GM13976 (cell line): ENCODE measurements at regions not wholly inside any gene's neighbourhood (a gene's known extent, or its start where the extent isn't known, plus 50 kb on each side); places are given as distances from the start of the nearest gene placed in this dataset.
"Not testable (repeated sequence)": the region's sequence is repeated elsewhere in the genome, so short reads cannot be mapped to it uniquely, and the experiment has no call there.

ENCODE experiments used
- DNase-seq: peaks from one replicate; pipeline ENCODE4 v3.0.0; 2012; ENCODE audit warnings: low spot score
- CTCF ChIP-seq: IDR thresholded peaks from 2 replicates; pipeline ENCODE4 v1.5.1; 2012; ENCODE audit warnings: borderline replicate concordance, mild to moderate bottlenecking; ENCODE audit not compliant: insufficient read depth; ENCODE audit errors: extremely low read depth, missing control alignments, control extremely low read depth
- in situ Hi-C: fragments of 300-500 bp; cut with MboI; formaldehyde crosslinking; loops from one replicate; pipeline ENCODE4 v1.12.0; 2022; ENCODE audit warnings: low sequenced_read_pairs, mixed read lengths, inconsistent platforms; ENCODE audit not compliant: unreplicated experiment

- in situ Hi-C loops = no loop called here
- DNase-seq = no peak
- no peak for TF ChIP-seq CTCF
These were observed 1093.3 kb upstream of the CDH8 start for GRCh38 chr16:63129411-63130125.

DNA sequence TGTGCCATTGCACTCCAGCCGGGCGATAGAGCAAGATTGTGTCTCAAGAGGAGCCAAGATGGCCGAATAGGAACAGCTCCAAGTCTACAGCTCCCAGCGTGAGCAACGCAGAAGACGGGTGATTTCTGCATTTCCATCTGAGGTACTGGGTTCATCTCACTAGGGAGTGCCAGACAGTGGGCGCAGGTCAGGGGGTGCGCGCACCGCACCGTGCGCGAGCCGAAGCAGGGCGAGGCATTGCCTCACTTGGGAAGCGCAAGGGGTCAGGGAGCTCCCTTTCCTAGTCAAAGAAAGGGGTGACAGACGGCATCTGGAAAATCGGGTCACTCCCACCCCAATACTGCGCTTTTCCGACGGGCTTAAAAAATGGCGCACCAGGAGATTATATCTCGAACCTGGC is 1083.7 kb upstream of the CDH8 start:
- DNase-seq, in situ Hi-C loops: not testable (repeated sequence)

GRCh38 chr16:63100082-63100481 is 1063.8 kb upstream of the CDH8 start:
- in situ Hi-C loops = no loop called here

DNA sequence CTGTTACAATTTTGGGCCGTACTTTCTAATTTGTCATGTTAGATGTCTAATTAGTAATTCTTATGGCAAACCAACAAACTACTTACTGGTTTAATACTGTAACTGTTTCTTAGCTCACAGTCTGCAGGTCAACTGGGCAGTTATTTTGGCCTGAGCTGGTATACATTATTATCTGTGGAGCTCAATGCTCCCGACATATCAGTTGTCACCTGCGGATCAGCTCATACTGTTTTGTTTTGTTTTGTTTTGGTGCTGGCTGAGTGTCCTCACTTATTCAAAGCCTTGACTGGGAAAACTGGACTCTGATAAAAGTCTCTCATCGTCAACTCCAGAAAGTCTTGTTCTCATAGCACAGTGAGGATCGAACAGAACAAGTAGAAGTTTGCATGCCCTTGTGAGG is 1060.6 kb upstream of the CDH8 start:
- DNase-seq = no peak
- no peak for TF ChIP-seq CTCF
- in situ Hi-C loops = no loop called here

More at GRCh38 chr16:63100082-63100481, 1063.8 kb upstream of the CDH8 start:
- no peak for DNase-seq
- TF ChIP-seq CTCF = no peak

DNA sequence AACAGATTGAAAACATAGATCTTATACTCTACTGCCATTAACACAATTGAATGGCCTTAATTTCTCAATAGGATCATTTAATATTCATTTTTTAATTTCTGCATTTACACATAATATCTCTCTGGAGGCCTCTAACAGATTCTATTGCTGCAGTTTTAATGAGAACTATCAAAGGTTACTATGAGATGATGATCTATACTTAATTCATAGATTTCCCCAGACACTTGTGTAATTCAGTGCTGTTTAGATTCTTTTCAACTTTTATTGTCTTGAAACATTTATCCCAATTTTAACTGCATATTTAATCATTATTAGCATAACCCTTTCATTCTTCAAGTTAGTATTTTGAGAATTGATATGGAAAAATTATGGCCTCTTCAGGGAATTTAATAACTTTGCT is 1056.5 kb upstream of the CDH8 start:
- no peak for TF ChIP-seq CTCF
- no peak for DNase-seq
- in situ Hi-C loops = no loop called here

DNA sequence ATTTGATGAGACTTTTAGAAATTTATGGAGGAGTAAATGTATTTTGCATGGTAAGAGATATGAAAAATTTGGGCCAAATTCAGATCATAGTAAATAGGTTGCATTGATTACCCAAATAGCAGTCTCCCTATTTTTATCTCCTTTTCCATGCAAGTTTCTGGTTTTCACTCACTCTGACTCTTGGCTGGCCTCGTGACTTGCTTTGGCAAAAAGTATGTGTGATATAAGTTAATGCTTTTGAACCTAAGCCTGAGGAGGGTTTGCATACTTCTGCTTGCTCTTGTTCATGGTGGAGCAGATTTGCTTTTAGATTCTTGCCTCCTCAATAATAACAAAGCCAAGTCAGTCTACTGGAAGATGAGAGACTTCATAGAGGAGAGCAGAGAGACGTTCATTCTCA is 1045.9 kb upstream of the CDH8 start:
- in situ Hi-C loops = no loop called here
- DNase-seq = no peak
- no peak for TF ChIP-seq CTCF

DNA sequence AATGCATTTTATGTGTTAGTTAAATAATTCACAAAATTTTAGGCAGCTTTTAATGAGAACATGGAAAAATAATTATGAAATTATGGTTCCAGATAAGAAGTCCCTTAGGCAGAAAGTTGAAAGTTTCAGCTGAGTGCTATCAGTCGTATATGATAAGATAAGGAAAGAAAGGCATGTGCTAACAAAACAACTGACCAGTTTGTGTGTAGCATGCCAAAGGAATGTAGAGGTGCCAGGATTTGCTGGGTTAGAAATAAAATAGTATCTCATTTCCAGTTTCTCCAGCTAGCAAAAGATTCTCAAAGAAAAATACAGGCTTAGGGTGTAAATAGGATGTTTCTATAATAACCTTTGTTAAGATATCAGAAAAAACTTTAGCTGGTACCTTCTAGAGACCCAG is 1044.5 kb upstream of the CDH8 start:
- TF ChIP-seq CTCF = no peak
- in situ Hi-C loops = no loop called here

More for the DNA sequence above, 1044.5 kb upstream of the CDH8 start:
- no peak for DNase-seq
